Neural cell (in vitro differentiated cells): ENCODE measurements at regions not wholly inside any gene's neighbourhood (a gene's known extent, or its start where the extent isn't known, plus 50 kb on each side); places are given as distances from the start of the nearest gene placed in this dataset.

Source experiments
- H2AFZ ChIP-seq: fragments of 200-600, 300-800 bp; sonication (generic), shearing (Covaris generic); 2 replicates; pipeline ENCODE4 v1.6.0; 2014; ENCODE audit warnings: low read depth, mild to moderate bottlenecking, antibody characterized with exemption, low read length, moderate library complexity
- H3F3A ChIP-seq: fragments of 200-600 bp; shearing (Covaris generic); 2 replicates; pipeline ENCODE4 v1.6.1; 2016; ENCODE audit warnings: mild to moderate bottlenecking, moderate library complexity, mixed read lengths, antibody characterized with exemption, low read length; ENCODE audit not compliant: insufficient read depth, poor library complexity, severe bottlenecking
- H3K27ac ChIP-seq: fragments of 200-600, 300-800 bp; sonication (generic), shearing (Covaris generic); 2 replicates; pipeline ENCODE4 v1.5.1; 2014; ENCODE audit warnings: mild to moderate bottlenecking, low read length, moderate library complexity
- H3K27me3 ChIP-seq: fragments of 300-800, 200-600 bp; sonication (generic), shearing (Covaris generic); 2 replicates; pipeline ENCODE4 v1.6.0; 2014; ENCODE audit warnings: mild to moderate bottlenecking, low read depth, low read length, moderate library complexity; ENCODE audit not compliant: insufficient read depth
- H3K36me3 ChIP-seq: fragments of 300-800, 200-600 bp; sonication (generic), shearing (Covaris generic); 2 replicates; pipeline ENCODE4 v1.5.1; 2014; ENCODE audit warnings: mild to moderate bottlenecking, antibody characterized with exemption, low read length, moderate library complexity; ENCODE audit not compliant: insufficient read depth
- H3K4me2 ChIP-seq: fragments of 300-800, 200-600 bp; sonication (generic), shearing (Covaris generic); 2 replicates; pipeline ENCODE4 v1.6.0; 2014; ENCODE audit warnings: mild to moderate bottlenecking, low read length
- H3K4me3 ChIP-seq: fragments of 300-800, 200-600 bp; sonication (generic), shearing (Covaris generic); 2 replicates; pipeline ENCODE4 v1.5.1; 2014; ENCODE audit warnings: mild to moderate bottlenecking, low read length, moderate library complexity
- H3K79me2 ChIP-seq: fragments of 200-600 bp; shearing (Covaris generic); replicated peaks from 2 replicates; pipeline ENCODE4 v1.6.0; 2014; ENCODE audit warnings: mild to moderate bottlenecking, low read length, moderate library complexity; ENCODE audit not compliant: insufficient read depth
- H3K9ac ChIP-seq: fragments of 300-800, 200-600 bp; sonication (generic), shearing (Covaris generic); 2 replicates; pipeline ENCODE4 v1.6.1; 2016; ENCODE audit warnings: mild to moderate bottlenecking, low read length, mixed read lengths
- H3K9me2 ChIP-seq: fragments of 200-600 bp; shearing (Covaris generic); 2 replicates; pipeline ENCODE4 v1.6.1; 2016; ENCODE audit warnings: mild to moderate bottlenecking, low read length, mixed read lengths; ENCODE audit not compliant: insufficient read depth
- H3K9me3 ChIP-seq: fragments of 200-600, 300-800 bp; sonication (generic), shearing (Covaris generic); 2 replicates; pipeline ENCODE4 v1.6.1; 2016; ENCODE audit warnings: mild to moderate bottlenecking, mixed run types, low read length, moderate library complexity, mixed read lengths
- H4K20me1 ChIP-seq: fragments of 200-600 bp; shearing (Covaris generic); 2 replicates; pipeline ENCODE4 v1.6.1; 2016; ENCODE audit warnings: mild to moderate bottlenecking, mixed run types; ENCODE audit not compliant: insufficient read depth
- CTCF ChIP-seq: fragments of 450-650 bp; IDR thresholded peaks from 2 replicates; pipeline ENCODE4 v1.5.1; 2014; ENCODE audit warnings: antibody characterized with exemption, mild to moderate bottlenecking, moderate library complexity; ENCODE audit not compliant: poor library complexity, severe bottlenecking
- EP300 ChIP-seq: fragments of 450-650 bp; conservative IDR thresholded peaks from 2 replicates; pipeline ENCODE4 v1.6.1; 2014; ENCODE audit warnings: antibody characterized with exemption, mild to moderate bottlenecking, moderate library complexity; ENCODE audit not compliant: poor library complexity, severe bottlenecking
- EZH2 ChIP-seq: fragments of 200-600, 300-800 bp; shearing (Covaris generic), sonication (generic); IDR thresholded peaks from 2 replicates; pipeline ENCODE4 v1.6.1; 2014; ENCODE audit warnings: antibody characterized with exemption, low read length, borderline replicate concordance, mild to moderate bottlenecking; ENCODE audit not compliant: insufficient read depth, poor library complexity, severe bottlenecking
- MXI1 ChIP-seq: fragments of 450-650 bp; conservative IDR thresholded peaks from 2 replicates; pipeline ENCODE4 v1.6.1; 2014; ENCODE audit warnings: antibody characterized with exemption, mild to moderate bottlenecking; ENCODE audit not compliant: poor library complexity, severe bottlenecking
- POLR2AphosphoS5 ChIP-seq: IDR thresholded peaks from 2 replicates; pipeline ENCODE4 v1.6.1; 2012
- RAD21 ChIP-seq: fragments of 450-650 bp; conservative IDR thresholded peaks from 2 replicates; pipeline ENCODE4 v1.6.1; 2014; ENCODE audit warnings: antibody characterized with exemption, mild to moderate bottlenecking, moderate library complexity
- SMC3 ChIP-seq: fragments of 450-650 bp; conservative IDR thresholded peaks from 2 replicates; pipeline ENCODE4 v1.6.1; 2014; ENCODE audit warnings: antibody characterized with exemption, mild to moderate bottlenecking, moderate library complexity; ENCODE audit not compliant: poor library complexity
- TAF1 ChIP-seq: IDR thresholded peaks from 2 replicates; pipeline ENCODE4 v1.6.1; 2012; ENCODE audit warnings: low read depth
- TF ChIP-seq, protein P1 (sequence below): IDR thresholded peaks from 2 replicates; pipeline ENCODE4 v1.6.1; 2012; ENCODE audit warnings: borderline replicate concordance

DNA sequence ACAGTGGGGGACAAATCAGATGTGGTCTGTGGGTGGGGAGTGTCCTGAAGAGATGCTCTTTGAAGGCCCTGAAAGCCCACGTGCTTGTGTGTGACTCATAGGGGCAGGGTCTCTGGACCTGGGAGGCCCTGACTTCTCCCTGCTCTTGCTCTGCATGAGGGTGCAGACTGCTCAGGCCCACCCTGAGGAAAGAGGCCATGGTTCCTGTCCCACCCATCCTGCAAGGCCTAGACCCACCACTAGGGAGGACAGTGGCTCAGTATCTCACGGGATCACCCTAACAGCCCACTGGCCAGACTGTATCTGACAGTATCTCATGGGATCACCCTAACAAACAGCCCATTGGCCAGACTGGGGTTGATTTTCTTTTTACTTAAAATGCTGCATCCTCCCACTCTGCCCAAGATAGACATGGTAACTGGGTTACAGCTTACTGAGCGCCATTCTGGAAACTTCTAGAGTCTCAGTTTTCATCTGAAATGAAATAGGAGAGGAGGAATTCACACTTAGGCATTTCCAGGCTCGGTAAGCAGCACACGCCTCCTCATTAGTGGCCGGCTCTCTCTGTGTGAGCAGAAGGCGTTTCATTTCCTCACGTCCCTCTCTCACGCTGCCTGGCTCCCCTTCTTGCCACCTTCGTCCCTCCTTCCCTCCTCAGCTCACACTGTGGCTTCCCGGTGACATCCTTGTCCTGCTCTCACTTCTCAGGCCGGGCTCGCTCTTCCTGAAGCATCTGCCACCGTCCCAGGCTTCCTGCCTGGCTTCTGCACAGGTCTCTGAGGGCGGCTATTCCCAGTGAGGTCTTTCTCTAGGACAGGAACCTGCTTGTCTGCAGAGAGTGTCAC, 242.6 kb downstream of the GLRX3 start:
- Histone ChIP-seq H3K4me2 (no peak overlapping the region), H2AFZ (no peak overlapping the region), H3K9me3 (no peaks in the 10 kb centered on the region)

GRCh38 chr10:130380056-130380455, 243.9 kb downstream of the GLRX3 start:
- H3K27me3 ChIP-seq = no peaks in the 10 kb centered on the region
- no peaks in the 10 kb centered on the region for H3F3A ChIP-seq
- no peak overlapping the region for H3K4me3 ChIP-seq
- H4K20me1 ChIP-seq = no peaks in the 10 kb centered on the region
- no peaks in the 10 kb centered on the region for H3K9me3 ChIP-seq
- no peak overlapping the region for H3K4me2 ChIP-seq
- H3K79me2 ChIP-seq = no peaks in the 10 kb centered on the region
- no peak overlapping the region for H3K9ac ChIP-seq
- H3K9me2 ChIP-seq = no peaks in the 10 kb centered on the region
- no peak overlapping the region for H3K27ac ChIP-seq
- H2AFZ ChIP-seq = no peak overlapping the region
- TF ChIP-seq EZH2 (no peak), POLR2AphosphoS5 (no peak), CTCF (no peak), MXI1 (no peak), EP300 (no peak), SMC3 (no peak)
- no peaks in the 10 kb centered on the region for H3K36me3 ChIP-seq

More for the DNA sequence above, 242.6 kb downstream of the GLRX3 start:
- Histone ChIP-seq H3K9ac (no peak overlapping the region), H3K36me3 (no peaks in the 10 kb centered on the region), H3K27me3 (no peaks in the 10 kb centered on the region), H3F3A (no peaks in the 10 kb centered on the region), H3K9me2 (no peaks in the 10 kb centered on the region), H4K20me1 (no peaks in the 10 kb centered on the region), H3K79me2 (no peaks in the 10 kb centered on the region), H3K27ac (no peak overlapping the region), H3K4me3 (no peak overlapping the region)
- no peak for TF ChIP-seq EZH2
- no peak for TF ChIP-seq TAF1
- no peak for TF ChIP-seq CTCF
- TF ChIP-seq SMC3 = no peak
- TF ChIP-seq, protein P1, sequence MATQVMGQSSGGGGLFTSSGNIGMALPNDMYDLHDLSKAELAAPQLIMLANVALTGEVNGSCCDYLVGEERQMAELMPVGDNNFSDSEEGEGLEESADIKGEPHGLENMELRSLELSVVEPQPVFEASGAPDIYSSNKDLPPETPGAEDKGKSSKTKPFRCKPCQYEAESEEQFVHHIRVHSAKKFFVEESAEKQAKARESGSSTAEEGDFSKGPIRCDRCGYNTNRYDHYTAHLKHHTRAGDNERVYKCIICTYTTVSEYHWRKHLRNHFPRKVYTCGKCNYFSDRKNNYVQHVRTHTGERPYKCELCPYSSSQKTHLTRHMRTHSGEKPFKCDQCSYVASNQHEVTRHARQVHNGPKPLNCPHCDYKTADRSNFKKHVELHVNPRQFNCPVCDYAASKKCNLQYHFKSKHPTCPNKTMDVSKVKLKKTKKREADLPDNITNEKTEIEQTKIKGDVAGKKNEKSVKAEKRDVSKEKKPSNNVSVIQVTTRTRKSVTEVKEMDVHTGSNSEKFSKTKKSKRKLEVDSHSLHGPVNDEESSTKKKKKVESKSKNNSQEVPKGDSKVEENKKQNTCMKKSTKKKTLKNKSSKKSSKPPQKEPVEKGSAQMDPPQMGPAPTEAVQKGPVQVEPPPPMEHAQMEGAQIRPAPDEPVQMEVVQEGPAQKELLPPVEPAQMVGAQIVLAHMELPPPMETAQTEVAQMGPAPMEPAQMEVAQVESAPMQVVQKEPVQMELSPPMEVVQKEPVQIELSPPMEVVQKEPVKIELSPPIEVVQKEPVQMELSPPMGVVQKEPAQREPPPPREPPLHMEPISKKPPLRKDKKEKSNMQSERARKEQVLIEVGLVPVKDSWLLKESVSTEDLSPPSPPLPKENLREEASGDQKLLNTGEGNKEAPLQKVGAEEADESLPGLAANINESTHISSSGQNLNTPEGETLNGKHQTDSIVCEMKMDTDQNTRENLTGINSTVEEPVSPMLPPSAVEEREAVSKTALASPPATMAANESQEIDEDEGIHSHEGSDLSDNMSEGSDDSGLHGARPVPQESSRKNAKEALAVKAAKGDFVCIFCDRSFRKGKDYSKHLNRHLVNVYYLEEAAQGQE = no peak
- TF ChIP-seq EP300 = no peak
- TF ChIP-seq POLR2AphosphoS5 = no peak
- TF ChIP-seq RAD21 = no peak
- no peak for TF ChIP-seq MXI1
